HG03571 (cell line): ENCODE measurements at regions not wholly inside any gene's neighbourhood (a gene's known extent, or its start where the extent isn't known, plus 50 kb on each side); places are given as distances from the start of the nearest gene placed in this dataset.

ENCODE experiments used
- ATAC-seq: cut with Tn5 transposase; IDR thresholded peaks from one replicate; pipeline ENCODE4 v1.9.1; 2021; ENCODE audit not compliant: unreplicated experiment

GRCh38 chr11:110986016-110986415 is 259.5 kb upstream of the POU2AF2 start:
- ATAC-seq, result no peak

- ATAC-seq, result no peak
Observed at GRCh38 chr11:110985547-110985946, 260.0 kb upstream of the POU2AF2 start.

GRCh38 chr11:110984693-110985092 is 260.8 kb upstream of the POU2AF2 start:
- ATAC-seq, result no peak

GRCh38 chr11:110984147-110984546 is 261.4 kb upstream of the POU2AF2 start:
- ATAC-seq, result no peak

- ATAC-seq, result no peak
Observed at GRCh38 chr11:110982214-110982613, 263.3 kb upstream of the POU2AF2 start.

- no peak for ATAC-seq
Observed at GRCh38 chr11:110979696-110980095, 265.8 kb upstream of the POU2AF2 start.

- no peak for ATAC-seq
Observed at GRCh38 chr11:110977661-110978060, 265.4 kb upstream of the ARHGAP20 start.

- ATAC-seq, result no peak
Observed at GRCh38 chr11:110974731-110975130, 262.5 kb upstream of the ARHGAP20 start.

GRCh38 chr11:110973401-110973980 is 261.3 kb upstream of the ARHGAP20 start:
- no peak for ATAC-seq

GRCh38 chr11:110972640-110973039 is 260.4 kb upstream of the ARHGAP20 start:
- no peak for ATAC-seq

GRCh38 chr11:110972106-110972505 is 259.9 kb upstream of the ARHGAP20 start:
- ATAC-seq, result no peak

- ATAC-seq, result no peak
Observed at GRCh38 chr11:110971140-110971539, 258.9 kb upstream of the ARHGAP20 start.

GRCh38 chr11:110968348-110969062 is 256.3 kb upstream of the ARHGAP20 start:
- no peak for ATAC-seq

- no peak for ATAC-seq
Observed at GRCh38 chr11:110966131-110966530, 253.9 kb upstream of the ARHGAP20 start.

- no peak for ATAC-seq
Observed at GRCh38 chr11:110962921-110963320, 250.7 kb upstream of the ARHGAP20 start.

- no peak for ATAC-seq
Observed at GRCh38 chr11:110960167-110960566, 247.9 kb upstream of the ARHGAP20 start.

GRCh38 chr11:110958216-110958615 is 246.0 kb upstream of the ARHGAP20 start:
- ATAC-seq, result no peak

GRCh38 chr11:110955776-110956175 is 243.5 kb upstream of the ARHGAP20 start:
- no peak for ATAC-seq

GRCh38 chr11:110951950-110952503 is 239.8 kb upstream of the ARHGAP20 start:
- ATAC-seq, result no peak

GRCh38 chr11:110951037-110951949 is 239.1 kb upstream of the ARHGAP20 start:
- no peak for ATAC-seq

- ATAC-seq, result no peak
Observed at GRCh38 chr11:110948112-110948511, 235.9 kb upstream of the ARHGAP20 start.
